Sigmoid colon (tissue), 4 donors: ENCODE measurements at regions not wholly inside any gene's neighbourhood (a gene's known extent, or its start where the extent isn't known, plus 50 kb on each side); places are given as distances from the start of the nearest gene placed in this dataset.

ENCODE experiments used
- CTCF ChIP-seq, 4 experiments: fragments of 450-650 bp in 3 of 4; fragments of 200-600 bp in 1 of 4; IDR thresholded peaks; one replicate each; pipeline ENCODE4 v1.5.1; 2016 to 2019; ENCODE audit warnings: antibody characterized with exemption in 4 of 4, mild to moderate bottlenecking in 3 of 4, moderate library complexity in 2 of 4
- POLR2AphosphoS5 ChIP-seq, 4 donors: sonication (generic); formaldehyde crosslinking; IDR thresholded peaks; one replicate each; pipeline ENCODE4 v1.6.1; 2017; ENCODE audit warnings: antibody characterized with exemption in 4 of 4

GRCh38 chr19:30228113-30228834 lies 143.9 kb upstream of the ZNF536 start:
- TF ChIP-seq POLR2AphosphoS5 (IDR thresholded peaks at IDR 0.05) (no peak), CTCF (IDR thresholded peaks at IDR 0.05) (no peak)
